Left colon (tissue), 2 donors: ENCODE measurements at regions not wholly inside any gene's neighbourhood (a gene's known extent, or its start where the extent isn't known, plus 50 kb on each side); places are given as distances from the start of the nearest gene placed in this dataset.

Experiments used
- ATAC-seq: fragments of 200-7000 bp; cut with Tn5 transposase; one replicate; pipeline ENCODE4 v1.9.1; 2020; ENCODE audit warnings: mild to moderate bottlenecking, moderate library complexity
- DNase-seq, 2 donors: peaks; one replicate each; pipeline ENCODE4 v3.0.0-alpha.2; 2020
- intact Hi-C, 2 donors: fragments of 100-400 bp; cut with DNase I in 1 of 2; cut with micrococcal nuclease in 1 of 2; formaldehyde crosslinking; loops; one replicate each; pipeline versions ENCODE4 v1.11.2 to v1.14.0; 2022; cut with DNase I, micrococcal nuclease
- donor health status: DM: no; HTN: no; CAD: no.
- donor health status: DM: yes; HTN: yes; CAD: no.

DNA sequence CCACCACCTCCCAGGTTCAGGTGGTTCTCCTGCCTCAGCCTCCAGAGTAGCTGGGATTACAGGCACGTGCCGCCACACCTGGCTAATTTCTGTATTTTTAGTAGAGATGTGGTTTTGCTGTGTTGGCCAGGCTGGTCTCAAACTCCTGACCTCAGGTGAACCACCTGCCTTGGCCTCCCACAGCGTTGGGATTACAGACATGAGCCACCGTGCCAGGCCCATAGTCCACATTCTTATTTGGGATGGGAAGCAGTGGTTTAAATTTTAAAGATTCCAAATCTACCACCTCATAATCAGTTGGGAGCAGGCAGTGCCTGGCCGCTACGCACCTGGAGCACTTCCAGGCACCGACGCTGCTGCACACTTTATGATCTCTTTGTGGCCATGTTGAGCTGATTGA is 160.6 kb upstream of the SOX1 start:
- intact Hi-C loops, result no loop called here
- ATAC-seq (no peak), DNase-seq (no peak)

DNA sequence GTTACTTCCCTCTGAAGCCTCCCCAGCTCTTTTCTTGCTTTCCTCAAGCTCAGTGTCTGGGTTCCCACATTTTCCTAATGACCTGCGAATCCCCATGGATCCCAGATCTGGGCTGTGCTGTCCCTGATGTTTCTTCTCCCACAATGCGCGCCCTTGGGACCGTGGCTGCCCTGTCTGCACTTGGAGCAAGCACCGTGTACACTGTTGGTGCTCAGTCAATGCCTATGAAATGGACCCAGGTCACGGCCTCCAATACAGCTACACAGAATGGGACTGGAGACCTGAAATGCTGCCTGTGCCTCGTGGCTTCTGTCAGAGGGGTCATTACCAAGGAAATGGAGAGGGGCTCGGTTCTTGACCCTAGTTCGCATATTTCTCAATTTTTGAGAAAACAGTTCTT is 160.1 kb upstream of the SOX1 start:
- no peak for ATAC-seq
- intact Hi-C loops, result no loop called here
- DNase-seq, result no peak

DNA sequence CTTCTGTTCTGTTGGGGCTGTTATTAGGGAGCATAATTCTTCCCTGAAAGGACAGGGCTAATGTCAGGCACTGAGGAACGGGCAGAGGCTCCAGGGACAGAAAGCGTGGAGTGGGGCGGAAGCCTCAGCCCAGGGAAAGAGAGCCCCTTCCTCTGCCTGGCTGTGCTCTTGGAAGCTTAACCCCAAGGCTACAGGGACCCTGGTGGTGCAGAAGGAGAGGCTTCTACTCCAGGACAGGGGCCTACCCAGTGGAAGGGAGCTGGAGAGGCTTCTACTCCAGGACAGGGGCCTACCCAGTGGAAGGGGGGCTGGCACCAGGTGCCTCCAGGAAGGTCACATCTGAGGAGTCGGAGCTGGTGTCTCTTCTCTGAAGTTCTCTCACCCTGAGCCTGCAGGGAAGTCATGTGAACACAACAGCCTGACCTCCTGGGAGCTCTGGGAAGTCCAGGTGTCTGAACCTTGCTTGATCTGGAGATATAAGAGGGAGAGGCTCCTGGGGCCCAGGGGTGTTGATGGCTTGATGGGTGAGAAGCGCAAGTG is 159.5 kb upstream of the SOX1 start:
- intact Hi-C loops, result no loop called here
- ATAC-seq (no peak), DNase-seq (no peak)

DNA sequence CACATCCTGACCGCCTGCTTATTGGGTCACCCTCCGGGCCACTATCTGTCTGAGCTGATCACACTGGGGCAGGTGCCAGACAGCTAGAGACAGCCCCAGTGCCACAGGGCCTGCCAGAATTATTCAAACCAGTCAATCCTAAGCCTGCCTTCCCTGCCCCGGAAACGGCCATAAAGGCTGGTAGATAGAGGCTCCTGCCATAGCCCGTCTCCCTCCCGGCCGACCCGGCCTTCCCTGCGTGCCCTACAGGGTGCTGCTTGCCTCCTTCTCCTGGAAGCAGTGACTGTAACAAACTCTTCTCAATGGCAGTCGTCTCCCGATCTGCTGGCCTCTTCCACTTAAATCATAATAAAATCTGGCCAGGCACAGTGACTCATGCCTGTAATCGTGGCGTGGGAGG is 158.6 kb upstream of the SOX1 start:
- DNase-seq (no peak), ATAC-seq (no peak)
- intact Hi-C loops, result no loop called here

DNA sequence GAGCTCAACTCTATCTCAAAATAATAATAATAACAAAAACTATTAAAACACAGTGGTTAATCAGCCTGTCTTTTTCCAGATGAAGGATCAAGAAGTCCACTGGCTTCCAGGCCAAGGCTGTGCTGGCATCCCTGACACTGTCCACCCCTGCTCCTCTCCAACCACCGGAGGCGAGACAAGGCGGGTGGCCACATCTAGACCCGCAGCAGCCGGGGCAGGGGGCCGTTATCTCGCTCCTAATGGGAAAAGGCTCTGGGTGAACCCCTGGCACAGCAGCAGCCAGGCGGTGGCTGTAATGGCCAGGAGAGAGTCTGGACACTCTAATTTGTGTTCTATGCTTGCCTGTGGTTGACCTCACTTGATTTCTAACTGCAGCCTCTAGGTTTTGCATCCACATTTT is 158.0 kb upstream of the SOX1 start:
- no peak for DNase-seq
- no peak for ATAC-seq
- intact Hi-C loops, result no loop called here

DNA sequence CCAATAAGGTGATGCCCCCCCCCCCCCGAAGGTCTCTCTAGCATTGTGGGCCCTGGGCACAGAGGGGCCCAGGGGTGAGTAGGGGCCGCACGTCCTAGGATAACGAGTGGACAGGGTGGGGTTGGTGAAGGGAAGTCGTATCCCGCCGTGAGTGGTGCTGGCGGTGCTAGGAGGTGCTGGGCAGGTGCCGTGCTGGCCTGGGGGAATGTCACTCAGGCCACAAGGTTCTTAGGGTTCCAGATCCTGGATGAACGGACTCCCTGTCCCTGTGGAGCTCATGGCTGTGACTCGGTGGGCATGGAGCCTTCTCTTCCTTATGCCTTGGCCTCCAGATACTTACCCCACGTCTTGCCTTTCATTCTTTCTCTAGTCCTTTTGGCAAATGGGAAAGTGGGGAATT is 157.4 kb upstream of the SOX1 start:
- intact Hi-C loops, result no loop called here
- DNase-seq (no peak), ATAC-seq (no peak)

DNA sequence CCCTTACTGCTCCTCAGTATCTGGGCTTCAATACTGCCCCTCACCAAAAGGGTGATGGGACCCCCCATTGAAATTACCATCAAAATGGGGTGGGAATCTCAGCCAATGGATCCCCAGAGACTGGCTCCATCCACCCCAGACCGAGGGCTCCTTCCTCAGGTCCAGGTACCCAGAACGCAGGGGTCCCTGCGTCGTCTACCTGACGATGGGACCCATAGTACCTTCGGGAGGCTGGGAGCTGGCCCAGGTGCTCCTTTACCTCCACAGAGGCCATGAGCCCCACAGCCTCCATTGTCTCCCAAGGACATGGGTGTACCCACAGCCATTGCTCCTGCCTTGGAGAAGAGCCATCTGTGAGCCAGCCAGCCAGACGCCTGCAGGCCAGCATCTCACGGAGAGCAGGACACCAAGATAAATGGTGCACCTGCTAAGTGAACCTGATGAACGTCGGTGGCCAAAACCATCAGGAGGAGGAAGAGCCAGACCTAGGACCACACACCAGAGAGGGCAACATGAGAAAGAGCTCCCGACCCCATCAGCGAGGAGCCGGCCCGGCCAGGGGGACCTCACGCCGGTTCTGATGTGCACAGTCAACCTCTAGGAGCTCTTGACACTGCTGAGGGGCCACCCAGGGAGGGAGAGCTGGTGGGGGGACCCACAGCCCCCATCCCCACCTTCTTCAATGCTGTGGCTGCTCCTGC is 156.8 kb upstream of the SOX1 start:
- intact Hi-C loops, result no loop called here
- ATAC-seq (no peak), DNase-seq (no peak)

DNA sequence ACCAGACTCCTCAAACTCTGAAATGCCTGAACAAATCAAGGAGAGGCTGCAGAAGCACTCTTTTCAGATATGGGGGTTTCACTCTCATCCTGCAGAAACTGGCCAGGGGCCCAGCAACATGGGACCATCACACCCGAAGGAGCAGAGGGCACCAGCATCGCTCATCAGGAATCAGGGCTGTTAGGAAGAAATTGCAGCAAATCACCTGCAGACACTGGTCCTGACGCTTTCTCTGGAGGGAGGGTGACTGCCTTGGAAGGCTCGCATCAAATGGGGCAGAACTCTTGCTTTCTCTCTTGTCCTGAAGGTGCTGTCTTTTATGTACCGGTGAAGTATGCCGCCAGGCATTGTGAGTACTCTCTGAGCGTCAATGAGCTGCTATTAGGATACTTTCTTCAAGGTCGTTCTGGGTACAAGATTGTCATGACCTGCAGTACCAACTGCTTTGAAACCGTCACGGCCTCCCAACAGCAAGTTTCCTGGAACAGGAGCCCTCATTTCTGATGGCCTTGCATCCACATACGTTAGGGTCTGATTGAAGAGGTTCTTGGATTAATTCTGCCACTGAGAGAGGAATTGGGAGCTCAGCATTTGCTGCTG is 155.7 kb upstream of the SOX1 start:
- intact Hi-C loops, result no loop called here
- no peak for ATAC-seq
- no peak for DNase-seq

DNA sequence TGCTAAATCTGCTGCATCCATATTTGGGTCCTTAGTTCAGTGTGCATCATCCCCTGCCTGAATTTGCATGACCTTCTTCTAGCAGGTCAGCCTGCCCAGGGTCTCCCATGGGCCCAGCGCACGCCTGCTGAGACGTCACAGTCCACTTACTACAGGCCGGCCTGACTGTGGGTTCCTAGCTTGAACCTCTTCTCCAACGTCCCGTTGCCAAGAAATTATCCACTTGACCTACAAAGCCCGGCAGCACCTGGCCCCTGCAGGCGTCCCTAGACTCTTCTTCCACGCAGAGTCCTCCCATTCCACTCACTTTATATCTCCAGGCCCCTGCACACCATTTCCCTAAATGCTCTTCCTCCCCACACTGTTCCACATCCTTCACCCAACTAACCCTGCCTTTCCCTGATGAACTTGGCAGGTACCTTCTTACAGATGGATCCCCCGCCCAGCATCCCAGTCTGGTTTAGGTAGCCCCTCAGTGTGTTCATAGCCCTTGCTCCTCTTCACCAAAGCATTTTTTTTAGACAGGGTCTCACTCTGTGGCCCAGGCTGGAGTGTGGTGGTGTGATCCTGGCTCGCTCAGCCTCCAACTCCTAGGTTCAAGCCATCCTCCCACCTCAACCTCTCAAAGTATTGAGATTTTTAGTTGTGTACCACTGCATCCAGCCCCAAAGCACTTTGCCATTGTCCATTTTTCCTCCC is 155.0 kb upstream of the SOX1 start:
- ATAC-seq, result no peak
- no peak for DNase-seq
- intact Hi-C loops, result no loop called here

DNA sequence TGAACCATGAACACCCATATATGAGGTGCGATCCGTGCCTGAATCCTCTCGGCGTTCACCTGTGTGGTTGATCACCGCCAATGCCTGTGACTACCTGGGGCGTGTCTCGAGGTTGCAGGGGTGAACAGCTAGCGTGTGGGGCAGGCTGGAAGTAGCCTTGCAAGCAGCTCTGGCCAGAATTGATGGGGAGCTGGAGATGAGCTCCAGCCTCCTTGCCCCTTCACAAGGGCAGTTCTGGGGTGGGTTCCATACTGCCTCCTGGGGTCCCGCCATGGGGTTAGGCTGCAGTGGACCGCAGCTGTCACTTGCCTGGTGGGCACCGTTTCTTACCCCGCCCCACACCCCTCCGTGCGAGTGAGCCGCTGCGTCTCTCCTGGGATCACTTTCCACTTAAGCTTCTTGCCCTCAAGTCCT is 154.5 kb upstream of the SOX1 start:
- DNase-seq, result peak in 1 of 2 donors; percentile 9

DNA sequence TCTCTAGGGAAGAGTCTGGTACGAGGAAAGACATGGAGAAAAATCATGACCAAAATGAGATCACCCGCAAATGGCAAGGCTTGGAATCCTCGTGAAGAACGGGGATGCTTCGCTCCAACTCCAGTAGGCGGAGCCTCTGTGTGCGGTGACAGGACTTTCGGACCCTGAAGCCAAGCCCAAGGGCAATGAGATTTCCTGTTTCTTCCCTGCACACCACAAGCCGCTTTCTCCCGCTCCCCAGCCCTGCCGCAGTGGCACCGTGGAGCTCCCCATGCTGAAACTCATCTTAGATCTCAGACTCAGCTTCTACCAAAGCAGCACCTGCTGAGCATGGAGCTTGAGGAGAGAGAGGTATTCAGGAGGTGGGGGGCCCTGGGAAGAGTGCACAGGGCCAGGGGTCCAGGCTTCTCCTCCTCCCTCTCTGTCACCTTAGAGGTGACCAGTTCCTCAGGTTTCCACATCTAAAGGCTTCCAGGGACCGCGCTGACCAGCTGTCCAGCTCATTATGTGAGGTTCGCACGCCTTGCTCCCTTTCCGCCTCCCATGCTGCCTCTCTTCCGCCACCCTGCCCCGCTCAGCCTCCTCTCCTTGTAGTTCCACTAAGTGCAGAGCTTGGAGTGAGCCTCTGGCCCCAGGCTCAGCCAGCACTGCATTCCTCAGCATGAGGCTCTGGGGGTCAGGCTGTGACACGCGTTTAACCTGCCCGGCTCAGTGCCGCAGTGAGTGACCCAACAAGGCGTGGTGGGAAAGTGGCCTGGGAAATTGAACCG is 153.8 kb upstream of the SOX1 start:
- ATAC-seq (no peak), DNase-seq (peak in 1 of 2 donors; percentile 1)
- intact Hi-C loops, result no loop called here

More for the DNA sequence above, 154.5 kb upstream of the SOX1 start:
- ATAC-seq, result no peak
- intact Hi-C loops, result no loop called here

DNA sequence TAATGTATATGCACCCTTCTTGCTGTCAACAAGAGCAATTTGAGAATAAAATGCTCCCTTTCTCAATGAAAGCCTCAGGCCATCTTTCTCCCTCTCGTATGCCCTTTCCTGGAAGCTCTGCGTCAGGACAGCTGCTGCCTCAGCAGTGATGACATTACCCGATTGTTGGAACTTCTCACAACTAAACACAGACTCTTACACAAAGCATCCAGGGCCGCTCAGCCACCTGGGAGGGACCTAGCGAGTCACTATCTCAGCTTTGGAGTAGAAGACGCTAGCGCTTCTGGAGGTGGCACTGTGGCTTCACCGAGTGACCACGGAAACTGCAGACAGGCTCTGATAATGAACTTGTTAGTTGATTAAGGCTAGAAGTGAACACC is 153.2 kb upstream of the SOX1 start:
- ATAC-seq (no peak), DNase-seq (no peak)
- intact Hi-C loops, result no loop called here

DNA sequence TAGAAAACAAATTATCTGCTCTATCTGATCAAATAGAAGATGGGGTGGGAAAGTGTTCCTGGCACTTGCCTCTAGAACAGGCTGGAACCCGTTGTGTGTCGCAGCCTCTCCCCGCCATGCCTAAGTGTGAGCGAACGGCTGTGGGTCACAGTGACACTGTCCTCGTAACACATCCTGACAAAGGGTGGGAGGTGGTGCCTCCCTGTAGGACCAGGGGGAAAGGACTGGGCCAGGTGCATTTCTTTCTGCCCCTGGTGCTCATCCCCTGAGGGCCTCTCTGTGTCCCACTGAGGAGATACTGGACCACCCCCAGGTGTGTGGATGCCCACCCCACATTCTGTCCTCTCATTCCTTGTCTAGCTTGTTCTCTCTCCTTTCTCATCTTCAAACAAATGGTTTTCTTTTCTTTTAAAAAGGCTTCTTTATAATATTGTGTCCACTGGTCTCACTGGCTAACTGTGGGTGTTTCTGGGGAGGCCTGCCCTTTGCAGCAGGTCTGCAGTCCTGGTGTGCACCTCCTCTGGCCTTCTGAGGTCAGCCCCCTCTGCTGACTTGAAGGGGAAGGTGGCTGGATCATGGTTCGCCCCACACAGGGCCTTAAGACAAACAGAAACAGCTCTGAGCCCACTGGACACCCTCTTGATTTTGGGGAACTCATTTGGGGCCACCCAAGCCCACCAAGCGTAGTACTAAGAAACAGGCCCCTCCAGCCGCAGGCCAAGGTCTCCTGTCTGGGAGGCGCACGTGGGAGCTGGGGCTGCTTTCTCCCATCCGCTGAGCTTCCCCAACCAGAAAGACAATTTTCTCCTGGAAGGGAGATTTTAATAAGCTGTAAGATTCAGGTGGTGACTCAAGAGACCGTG is 152.5 kb upstream of the SOX1 start:
- intact Hi-C loops, result no loop called here
- DNase-seq (no peak), ATAC-seq (no peak)

DNA sequence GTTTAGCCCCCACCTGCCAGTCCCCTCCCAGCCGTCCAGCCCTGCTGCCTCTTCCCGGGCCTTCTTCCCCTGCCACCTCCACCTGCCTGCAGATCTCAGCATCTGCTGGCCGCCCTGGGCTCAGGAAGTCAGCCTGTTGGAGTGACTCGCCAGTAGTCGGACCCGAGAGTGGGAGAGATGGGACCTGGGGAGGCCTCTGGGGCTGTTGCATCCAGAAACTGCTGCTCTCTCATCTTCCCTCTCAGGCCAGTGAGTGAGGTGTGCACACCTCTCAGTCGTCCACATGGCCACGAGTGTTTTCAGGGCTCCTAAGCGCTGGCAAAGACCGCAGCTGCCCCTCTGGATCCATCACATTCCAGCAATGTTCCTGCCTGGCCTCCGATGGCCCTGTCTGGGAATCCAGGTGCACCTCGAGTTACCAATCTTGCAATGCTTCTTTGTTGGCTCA is 151.8 kb upstream of the SOX1 start:
- ATAC-seq (no peak), DNase-seq (no peak)
- intact Hi-C loops, result no loop called here

DNA sequence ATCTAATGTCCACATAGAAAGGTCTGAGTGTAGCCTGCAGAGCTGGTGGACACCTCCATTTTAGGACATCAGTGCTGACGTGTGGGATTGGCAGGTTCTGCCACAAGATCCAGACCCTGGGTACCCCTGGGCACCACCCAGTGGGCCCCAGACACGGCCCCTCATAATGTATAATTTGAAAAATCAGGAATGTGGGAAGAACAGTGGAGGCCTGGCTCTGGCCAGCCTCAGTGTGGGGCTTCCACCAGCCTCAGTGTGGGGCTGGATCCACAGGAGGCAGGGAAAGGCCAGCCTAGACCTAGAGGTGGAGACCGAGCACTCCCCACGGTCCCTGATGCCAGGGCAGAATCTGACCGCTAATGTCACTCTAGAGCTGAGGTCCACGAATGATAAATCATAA is 150.7 kb upstream of the SOX1 start:
- ATAC-seq, result no peak
- no peak for DNase-seq
- intact Hi-C loops, result no loop called here

DNA sequence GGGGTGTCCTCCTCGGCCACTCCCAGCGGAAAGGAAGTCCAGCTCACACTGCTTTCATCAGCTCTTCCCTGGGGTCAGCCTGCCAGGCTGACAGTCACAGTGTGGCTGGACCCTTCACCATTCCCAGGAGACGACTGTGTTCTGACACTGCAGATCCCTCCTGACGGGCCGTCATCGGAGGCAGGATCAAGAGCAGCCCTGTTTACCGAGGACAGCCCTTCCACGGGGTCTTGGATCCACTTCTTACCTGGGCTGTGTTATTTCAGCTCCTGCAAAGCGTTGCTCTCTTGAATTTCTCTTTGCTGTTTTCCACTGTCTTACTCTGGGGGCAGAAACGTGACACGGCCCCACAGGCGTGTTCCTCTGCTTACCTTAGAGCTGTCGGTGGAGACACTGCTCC is 149.9 kb upstream of the SOX1 start:
- no peak for DNase-seq
- no peak for ATAC-seq
- intact Hi-C loops, result no loop called here

DNA sequence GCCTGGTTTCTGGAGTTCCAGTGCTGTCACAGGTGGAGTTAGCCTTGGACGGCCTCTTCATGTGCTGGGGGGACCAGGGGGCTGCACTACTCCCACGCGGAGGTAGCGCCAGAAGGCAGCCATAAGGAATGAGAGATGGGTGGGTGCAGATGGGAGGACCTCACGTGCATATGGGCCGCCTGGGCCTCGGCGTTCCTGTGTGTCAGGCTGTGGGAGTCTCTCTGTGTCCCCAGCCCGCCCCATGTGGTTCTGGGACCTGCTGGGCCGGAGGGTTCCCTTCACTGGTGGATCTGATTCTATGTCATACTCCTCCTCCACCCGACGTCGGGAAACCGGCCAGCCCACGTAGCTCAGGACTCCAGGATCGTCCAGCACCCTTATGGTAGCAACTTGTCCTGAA is 149.0 kb upstream of the SOX1 start:
- ATAC-seq (no peak), DNase-seq (no peak)
- intact Hi-C loops, result no loop called here

DNA sequence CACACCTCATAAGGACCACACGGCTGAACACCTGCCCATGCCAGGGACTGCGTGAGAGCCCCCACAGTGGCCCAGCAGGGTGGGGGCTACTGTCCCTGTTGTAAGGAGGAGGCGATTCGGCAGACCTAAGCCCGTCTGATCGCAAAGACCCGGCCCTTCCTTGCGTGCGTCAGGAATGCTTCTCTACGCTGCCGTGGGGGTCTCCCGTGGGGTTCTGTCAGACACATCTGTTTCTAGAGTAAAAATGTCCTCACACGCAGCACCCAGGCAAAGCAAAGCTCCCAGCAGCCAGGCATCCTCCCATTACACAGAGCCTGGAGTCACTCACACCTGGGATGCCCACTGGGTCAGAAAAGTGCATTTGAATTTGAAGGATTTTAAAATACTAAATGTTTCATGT is 147.7 kb upstream of the SOX1 start:
- intact Hi-C loops, result no loop called here
- ATAC-seq, result no peak

DNA sequence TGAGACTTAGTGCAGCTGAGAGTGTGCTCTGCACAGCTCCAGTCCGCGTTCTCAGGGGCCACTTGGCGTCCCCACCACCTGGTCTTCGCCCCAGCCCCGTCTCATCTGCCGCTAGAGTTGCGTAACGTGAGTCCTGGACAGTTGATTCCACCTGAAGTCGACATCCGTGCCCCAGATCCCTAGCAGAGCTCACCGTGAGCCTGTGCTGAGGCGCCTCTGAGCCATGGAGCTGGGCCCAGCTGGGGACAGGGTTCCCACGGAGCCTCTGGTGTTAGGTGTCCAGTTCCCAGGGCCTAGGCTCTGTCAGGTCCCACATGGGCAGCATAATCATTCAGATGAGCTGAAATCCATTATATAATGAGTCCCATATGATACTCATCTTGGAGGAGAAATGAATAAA is 147.1 kb upstream of the SOX1 start:
- intact Hi-C loops, result no loop called here
- DNase-seq (no peak), ATAC-seq (no peak)

More for the DNA sequence above, 147.7 kb upstream of the SOX1 start:
- DNase-seq, result no peak
